Stomach (tissue), 4 donors: ENCODE measurements at regions not wholly inside any gene's neighbourhood (a gene's known extent, or its start where the extent isn't known, plus 50 kb on each side); places are given as distances from the start of the nearest gene placed in this dataset.

Experiments used
- CTCF ChIP-seq, 7 experiments: fragments of 450-650 bp in 4 of 7; fragments of 200-600 bp in 3 of 7; sonication (generic) in 3 of 7; IDR thresholded peaks; one replicate each; pipeline ENCODE4 v1.5.1; 2016 to 2019; ENCODE audit warnings: antibody characterized with exemption in 7 of 7, control low read depth in 2 of 7, mild to moderate bottlenecking in 1 of 7
- POLR2A ChIP-seq, 4 donors: fragments of 450-650 bp; IDR thresholded peaks; one replicate each; pipeline ENCODE4 v1.6.1; 2016; ENCODE audit warnings: antibody characterized with exemption in 4 of 4, control low read depth in 2 of 4, mild to moderate bottlenecking in 1 of 4, moderate library complexity in 1 of 4

GRCh38 chr2:234399451-234400246 lies 97.2 kb downstream of the ARL4C start:
- no peak for TF ChIP-seq CTCF (IDR thresholded peaks at IDR 0.05)
- TF ChIP-seq POLR2A (IDR thresholded peaks at IDR 0.05) = no peak
